Neural cell (in vitro differentiated cells): ENCODE measurements at regions not wholly inside any gene's neighbourhood (a gene's known extent, or its start where the extent isn't known, plus 50 kb on each side); places are given as distances from the start of the nearest gene placed in this dataset.

Source experiments
- H2AFZ ChIP-seq: fragments of 200-600, 300-800 bp; sonication (generic), shearing (Covaris generic); 2 replicates; pipeline ENCODE4 v1.6.0; 2014; ENCODE audit warnings: low read depth, mild to moderate bottlenecking, antibody characterized with exemption, low read length, moderate library complexity
- H3F3A ChIP-seq: fragments of 200-600 bp; shearing (Covaris generic); 2 replicates; pipeline ENCODE4 v1.6.1; 2016; ENCODE audit warnings: mild to moderate bottlenecking, moderate library complexity, mixed read lengths, antibody characterized with exemption, low read length; ENCODE audit not compliant: insufficient read depth, poor library complexity, severe bottlenecking
- H3K27ac ChIP-seq: fragments of 200-600, 300-800 bp; sonication (generic), shearing (Covaris generic); 2 replicates; pipeline ENCODE4 v1.5.1; 2014; ENCODE audit warnings: mild to moderate bottlenecking, low read length, moderate library complexity
- H3K27me3 ChIP-seq: fragments of 300-800, 200-600 bp; sonication (generic), shearing (Covaris generic); 2 replicates; pipeline ENCODE4 v1.6.0; 2014; ENCODE audit warnings: mild to moderate bottlenecking, low read depth, low read length, moderate library complexity; ENCODE audit not compliant: insufficient read depth
- H3K36me3 ChIP-seq: fragments of 300-800, 200-600 bp; sonication (generic), shearing (Covaris generic); 2 replicates; pipeline ENCODE4 v1.5.1; 2014; ENCODE audit warnings: mild to moderate bottlenecking, antibody characterized with exemption, low read length, moderate library complexity; ENCODE audit not compliant: insufficient read depth
- H3K4me2 ChIP-seq: fragments of 300-800, 200-600 bp; sonication (generic), shearing (Covaris generic); 2 replicates; pipeline ENCODE4 v1.6.0; 2014; ENCODE audit warnings: mild to moderate bottlenecking, low read length
- H3K4me3 ChIP-seq: fragments of 300-800, 200-600 bp; sonication (generic), shearing (Covaris generic); 2 replicates; pipeline ENCODE4 v1.5.1; 2014; ENCODE audit warnings: mild to moderate bottlenecking, low read length, moderate library complexity
- H3K79me2 ChIP-seq: fragments of 200-600 bp; shearing (Covaris generic); replicated peaks from 2 replicates; pipeline ENCODE4 v1.6.0; 2014; ENCODE audit warnings: mild to moderate bottlenecking, low read length, moderate library complexity; ENCODE audit not compliant: insufficient read depth
- H3K9ac ChIP-seq: fragments of 300-800, 200-600 bp; sonication (generic), shearing (Covaris generic); 2 replicates; pipeline ENCODE4 v1.6.1; 2016; ENCODE audit warnings: mild to moderate bottlenecking, low read length, mixed read lengths
- H3K9me2 ChIP-seq: fragments of 200-600 bp; shearing (Covaris generic); 2 replicates; pipeline ENCODE4 v1.6.1; 2016; ENCODE audit warnings: mild to moderate bottlenecking, low read length, mixed read lengths; ENCODE audit not compliant: insufficient read depth
- H3K9me3 ChIP-seq: fragments of 200-600, 300-800 bp; sonication (generic), shearing (Covaris generic); 2 replicates; pipeline ENCODE4 v1.6.1; 2016; ENCODE audit warnings: mild to moderate bottlenecking, mixed run types, low read length, moderate library complexity, mixed read lengths
- H4K20me1 ChIP-seq: fragments of 200-600 bp; shearing (Covaris generic); 2 replicates; pipeline ENCODE4 v1.6.1; 2016; ENCODE audit warnings: mild to moderate bottlenecking, mixed run types; ENCODE audit not compliant: insufficient read depth
- EP300 ChIP-seq: fragments of 450-650 bp; conservative IDR thresholded peaks from 2 replicates; pipeline ENCODE4 v1.6.1; 2014; ENCODE audit warnings: antibody characterized with exemption, mild to moderate bottlenecking, moderate library complexity; ENCODE audit not compliant: poor library complexity, severe bottlenecking
- EZH2 ChIP-seq: fragments of 200-600, 300-800 bp; shearing (Covaris generic), sonication (generic); IDR thresholded peaks from 2 replicates; pipeline ENCODE4 v1.6.1; 2014; ENCODE audit warnings: antibody characterized with exemption, low read length, borderline replicate concordance, mild to moderate bottlenecking; ENCODE audit not compliant: insufficient read depth, poor library complexity, severe bottlenecking
- MXI1 ChIP-seq: fragments of 450-650 bp; conservative IDR thresholded peaks from 2 replicates; pipeline ENCODE4 v1.6.1; 2014; ENCODE audit warnings: antibody characterized with exemption, mild to moderate bottlenecking; ENCODE audit not compliant: poor library complexity, severe bottlenecking
- POLR2AphosphoS5 ChIP-seq: IDR thresholded peaks from 2 replicates; pipeline ENCODE4 v1.6.1; 2012
- RAD21 ChIP-seq: fragments of 450-650 bp; conservative IDR thresholded peaks from 2 replicates; pipeline ENCODE4 v1.6.1; 2014; ENCODE audit warnings: antibody characterized with exemption, mild to moderate bottlenecking, moderate library complexity
- TAF1 ChIP-seq: IDR thresholded peaks from 2 replicates; pipeline ENCODE4 v1.6.1; 2012; ENCODE audit warnings: low read depth
- TF ChIP-seq, protein P1 (sequence below): IDR thresholded peaks from 2 replicates; pipeline ENCODE4 v1.6.1; 2012; ENCODE audit warnings: borderline replicate concordance

DNA sequence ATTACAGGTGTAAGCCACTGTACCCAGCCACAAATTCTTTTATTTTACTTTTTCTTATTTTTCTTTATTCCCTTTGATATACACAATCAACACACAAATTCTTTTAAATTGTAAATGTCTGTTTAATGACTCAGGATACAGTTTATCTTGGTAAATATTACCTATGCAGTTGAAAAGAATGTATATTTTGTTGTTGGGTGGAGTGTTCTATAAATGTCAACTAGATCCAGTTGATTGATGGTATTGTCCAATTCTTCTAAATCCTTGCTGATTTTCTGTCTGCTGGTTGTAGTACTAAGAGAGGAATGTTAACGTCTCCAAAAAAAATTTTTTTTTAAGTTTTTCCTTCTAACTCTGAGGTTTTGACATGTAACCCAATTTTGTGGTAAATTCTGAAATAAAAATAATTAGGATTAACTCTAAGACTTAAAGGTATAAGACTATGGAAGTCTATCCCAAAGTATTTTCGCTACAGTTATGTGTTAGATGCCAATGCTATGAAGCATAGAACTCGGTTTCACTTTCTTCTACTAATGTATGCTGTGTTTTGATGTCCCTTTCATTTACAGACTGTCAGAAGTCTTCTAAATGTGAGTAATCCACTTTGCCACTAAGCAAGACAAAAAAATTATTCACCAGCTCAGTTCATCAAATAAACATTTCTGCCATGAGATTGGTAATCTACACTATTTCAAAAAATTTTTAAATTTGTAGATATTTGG, 720.2 kb upstream of the C9orf72 start:
- no peak overlapping the region for H3K4me2 ChIP-seq
- H3K36me3 ChIP-seq: no peaks in the 10 kb centered on the region
- no peak for TF ChIP-seq MXI1
- no peak for TF ChIP-seq TAF1

DNA sequence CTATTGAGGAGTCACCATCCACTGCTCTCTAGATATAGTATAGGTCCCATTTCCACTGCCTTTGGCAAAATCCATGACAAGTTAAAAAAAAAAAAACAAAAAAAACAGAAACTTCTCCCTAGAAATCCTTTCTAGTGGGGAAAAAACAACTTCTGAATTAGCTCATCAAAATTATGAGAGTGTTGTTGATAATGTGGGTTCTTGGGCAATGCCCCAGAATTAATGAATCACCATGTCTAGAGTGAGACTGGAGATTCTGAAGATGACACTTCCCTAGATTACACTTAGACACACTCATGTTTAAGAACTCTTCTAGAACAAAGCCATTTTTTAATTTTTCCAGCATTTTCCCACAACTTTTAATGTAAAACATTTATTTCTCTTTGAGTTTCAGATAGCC, 728.0 kb upstream of the C9orf72 start:
- TF ChIP-seq TAF1: no peak
- no peak for TF ChIP-seq POLR2AphosphoS5
- TF ChIP-seq MXI1: no peak
- no peak for TF ChIP-seq EP300
- TF ChIP-seq, protein P1, sequence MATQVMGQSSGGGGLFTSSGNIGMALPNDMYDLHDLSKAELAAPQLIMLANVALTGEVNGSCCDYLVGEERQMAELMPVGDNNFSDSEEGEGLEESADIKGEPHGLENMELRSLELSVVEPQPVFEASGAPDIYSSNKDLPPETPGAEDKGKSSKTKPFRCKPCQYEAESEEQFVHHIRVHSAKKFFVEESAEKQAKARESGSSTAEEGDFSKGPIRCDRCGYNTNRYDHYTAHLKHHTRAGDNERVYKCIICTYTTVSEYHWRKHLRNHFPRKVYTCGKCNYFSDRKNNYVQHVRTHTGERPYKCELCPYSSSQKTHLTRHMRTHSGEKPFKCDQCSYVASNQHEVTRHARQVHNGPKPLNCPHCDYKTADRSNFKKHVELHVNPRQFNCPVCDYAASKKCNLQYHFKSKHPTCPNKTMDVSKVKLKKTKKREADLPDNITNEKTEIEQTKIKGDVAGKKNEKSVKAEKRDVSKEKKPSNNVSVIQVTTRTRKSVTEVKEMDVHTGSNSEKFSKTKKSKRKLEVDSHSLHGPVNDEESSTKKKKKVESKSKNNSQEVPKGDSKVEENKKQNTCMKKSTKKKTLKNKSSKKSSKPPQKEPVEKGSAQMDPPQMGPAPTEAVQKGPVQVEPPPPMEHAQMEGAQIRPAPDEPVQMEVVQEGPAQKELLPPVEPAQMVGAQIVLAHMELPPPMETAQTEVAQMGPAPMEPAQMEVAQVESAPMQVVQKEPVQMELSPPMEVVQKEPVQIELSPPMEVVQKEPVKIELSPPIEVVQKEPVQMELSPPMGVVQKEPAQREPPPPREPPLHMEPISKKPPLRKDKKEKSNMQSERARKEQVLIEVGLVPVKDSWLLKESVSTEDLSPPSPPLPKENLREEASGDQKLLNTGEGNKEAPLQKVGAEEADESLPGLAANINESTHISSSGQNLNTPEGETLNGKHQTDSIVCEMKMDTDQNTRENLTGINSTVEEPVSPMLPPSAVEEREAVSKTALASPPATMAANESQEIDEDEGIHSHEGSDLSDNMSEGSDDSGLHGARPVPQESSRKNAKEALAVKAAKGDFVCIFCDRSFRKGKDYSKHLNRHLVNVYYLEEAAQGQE: no peak
- TF ChIP-seq EZH2: no peak
- TF ChIP-seq RAD21: no peak

More for the DNA sequence above, 720.2 kb upstream of the C9orf72 start:
- no peaks in the 10 kb centered on the region for H3F3A ChIP-seq
- no peaks in the 10 kb centered on the region for H3K9me2 ChIP-seq
- no peak overlapping the region for H2AFZ ChIP-seq
- H3K4me3 ChIP-seq: no peak overlapping the region
- no peaks in the 10 kb centered on the region for H3K9me3 ChIP-seq
- no peaks in the 10 kb centered on the region for H3K27me3 ChIP-seq
- H3K9ac ChIP-seq: no peak overlapping the region
- H3K79me2 ChIP-seq: no peaks in the 10 kb centered on the region
- H3K27ac ChIP-seq: no peak overlapping the region
- no peaks in the 10 kb centered on the region for H4K20me1 ChIP-seq

DNA sequence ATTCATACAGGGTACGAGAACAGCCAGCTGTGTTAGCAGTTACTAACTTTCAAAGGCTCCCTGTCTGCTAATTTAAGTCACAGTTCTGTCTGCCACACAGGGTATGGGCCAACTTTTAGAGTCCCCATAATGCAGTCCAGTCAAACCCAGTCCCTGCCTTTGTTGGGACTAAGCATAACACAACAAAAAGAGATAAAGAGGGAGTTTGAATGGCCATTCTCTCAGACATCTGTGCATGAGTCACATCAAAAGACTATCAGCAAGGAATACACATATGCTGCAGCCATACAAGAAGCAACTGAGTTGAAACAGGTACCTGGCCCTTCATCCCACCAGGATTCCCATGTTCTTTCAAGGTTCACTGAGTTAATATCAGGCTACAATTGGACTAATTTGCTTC, 744.5 kb upstream of the C9orf72 start:
- Histone ChIP-seq H3K4me2 (no peak overlapping the region), H3F3A (no peaks in the 10 kb centered on the region), H3K9me3 (no peaks in the 10 kb centered on the region), H3K27ac (no peak overlapping the region), H4K20me1 (no peaks in the 10 kb centered on the region), H3K9me2 (no peaks in the 10 kb centered on the region), H3K79me2 (no peaks in the 10 kb centered on the region), H3K4me3 (no peak overlapping the region), H3K36me3 (no peaks in the 10 kb centered on the region), H3K27me3 (no peaks in the 10 kb centered on the region), H3K9ac (no peak overlapping the region), H2AFZ (no peak overlapping the region)
- TF ChIP-seq POLR2AphosphoS5 (no peak), RAD21 (no peak)
- TF ChIP-seq, protein P1: no peak

More for the DNA sequence above, 728.0 kb upstream of the C9orf72 start:
- Histone ChIP-seq H3K4me3 (no peak overlapping the region), H3K9ac (no peak overlapping the region), H2AFZ (no peak overlapping the region), H3K9me2 (no peaks in the 10 kb centered on the region), H3K27ac (no peak overlapping the region), H3K4me2 (no peak overlapping the region), H3K9me3 (no peaks in the 10 kb centered on the region), H3K36me3 (no peaks in the 10 kb centered on the region), H3F3A (no peaks in the 10 kb centered on the region), H3K27me3 (no peaks in the 10 kb centered on the region), H3K79me2 (no peaks in the 10 kb centered on the region), H4K20me1 (no peaks in the 10 kb centered on the region)
